Renal cortical epithelial cell (primary cell): ENCODE measurements at regions not wholly inside any gene's neighbourhood (a gene's known extent, or its start where the extent isn't known, plus 50 kb on each side); places are given as distances from the start of the nearest gene placed in this dataset.

ENCODE experiments used
- DNase-seq: peaks from one replicate; pipeline ENCODE4 v3.0.0-alpha.2; 2011; ENCODE audit warnings: low read depth

- no peak for DNase-seq
These were observed 76.7 kb downstream of the TRIM29 start for GRCh38 chr11:120061036-120061760.

GRCh38 chr11:120060512-120060911, 77.4 kb downstream of the TRIM29 start:
- no peak for DNase-seq

GRCh38 chr11:120058931-120059330, 79.0 kb downstream of the TRIM29 start:
- DNase-seq = no peak

- no peak for DNase-seq
These were observed 80.0 kb downstream of the TRIM29 start for GRCh38 chr11:120057595-120058581.

- DNase-seq = no peak
These were observed 80.9 kb downstream of the TRIM29 start for GRCh38 chr11:120057028-120057330.

GRCh38 chr11:120056301-120057027, 81.4 kb downstream of the TRIM29 start:
- DNase-seq = no peak

- peak; percentile 11 for DNase-seq
These were observed 82.3 kb downstream of the TRIM29 start for GRCh38 chr11:120055646-120056045.

GRCh38 chr11:120054753-120055045, 83.2 kb downstream of the TRIM29 start:
- DNase-seq = no peak

GRCh38 chr11:120054016-120054752, 83.7 kb downstream of the TRIM29 start:
- DNase-seq = no peak

- no peak for DNase-seq
These were observed 85.6 kb downstream of the TRIM29 start for GRCh38 chr11:120052196-120052775.

- no peak for DNase-seq
These were observed 93.8 kb downstream of the TRIM29 start for GRCh38 chr11:120044011-120044675.

GRCh38 chr11:120043328-120043945, 94.5 kb downstream of the TRIM29 start:
- no peak for DNase-seq

- DNase-seq = no peak
These were observed 96.3 kb downstream of the TRIM29 start for GRCh38 chr11:120041625-120042024.

- no peak for DNase-seq
These were observed 97.6 kb downstream of the TRIM29 start for GRCh38 chr11:120040151-120040840.

GRCh38 chr11:120039039-120039438, 98.9 kb downstream of the TRIM29 start:
- DNase-seq = no peak

GRCh38 chr11:120037111-120037510, 100.8 kb downstream of the TRIM29 start:
- DNase-seq = no peak

GRCh38 chr11:120035756-120036155, 102.2 kb downstream of the TRIM29 start:
- no peak for DNase-seq

GRCh38 chr11:120034881-120035630, 102.9 kb downstream of the TRIM29 start:
- no peak for DNase-seq
